Neural cell (in vitro differentiated cells): ENCODE measurements at regions not wholly inside any gene's neighbourhood (a gene's known extent, or its start where the extent isn't known, plus 50 kb on each side); places are given as distances from the start of the nearest gene placed in this dataset.
A peak's percentile ranks its signal among the peaks of the same experiment; 100 is the strongest.

ENCODE experiments used
- H2AFZ ChIP-seq: fragments of 200-600, 300-800 bp; sonication (generic), shearing (Covaris generic); 2 replicates; pipeline ENCODE4 v1.6.0; 2014; ENCODE audit warnings: low read depth, mild to moderate bottlenecking, antibody characterized with exemption, low read length, moderate library complexity
- H3F3A ChIP-seq: fragments of 200-600 bp; shearing (Covaris generic); 2 replicates; pipeline ENCODE4 v1.6.1; 2016; ENCODE audit warnings: mild to moderate bottlenecking, moderate library complexity, mixed read lengths, antibody characterized with exemption, low read length; ENCODE audit not compliant: insufficient read depth, poor library complexity, severe bottlenecking
- H3K27ac ChIP-seq: fragments of 200-600, 300-800 bp; sonication (generic), shearing (Covaris generic); 2 replicates; pipeline ENCODE4 v1.5.1; 2014; ENCODE audit warnings: mild to moderate bottlenecking, low read length, moderate library complexity
- H3K27me3 ChIP-seq: fragments of 300-800, 200-600 bp; sonication (generic), shearing (Covaris generic); 2 replicates; pipeline ENCODE4 v1.6.0; 2014; ENCODE audit warnings: mild to moderate bottlenecking, low read depth, low read length, moderate library complexity; ENCODE audit not compliant: insufficient read depth
- H3K36me3 ChIP-seq: fragments of 300-800, 200-600 bp; sonication (generic), shearing (Covaris generic); 2 replicates; pipeline ENCODE4 v1.5.1; 2014; ENCODE audit warnings: mild to moderate bottlenecking, antibody characterized with exemption, low read length, moderate library complexity; ENCODE audit not compliant: insufficient read depth
- H3K4me2 ChIP-seq: fragments of 300-800, 200-600 bp; sonication (generic), shearing (Covaris generic); 2 replicates; pipeline ENCODE4 v1.6.0; 2014; ENCODE audit warnings: mild to moderate bottlenecking, low read length
- H3K4me3 ChIP-seq: fragments of 300-800, 200-600 bp; sonication (generic), shearing (Covaris generic); 2 replicates; pipeline ENCODE4 v1.5.1; 2014; ENCODE audit warnings: mild to moderate bottlenecking, low read length, moderate library complexity
- H3K79me2 ChIP-seq: fragments of 200-600 bp; shearing (Covaris generic); replicated peaks from 2 replicates; pipeline ENCODE4 v1.6.0; 2014; ENCODE audit warnings: mild to moderate bottlenecking, low read length, moderate library complexity; ENCODE audit not compliant: insufficient read depth
- H3K9ac ChIP-seq: fragments of 300-800, 200-600 bp; sonication (generic), shearing (Covaris generic); 2 replicates; pipeline ENCODE4 v1.6.1; 2016; ENCODE audit warnings: mild to moderate bottlenecking, low read length, mixed read lengths
- H3K9me2 ChIP-seq: fragments of 200-600 bp; shearing (Covaris generic); 2 replicates; pipeline ENCODE4 v1.6.1; 2016; ENCODE audit warnings: mild to moderate bottlenecking, low read length, mixed read lengths; ENCODE audit not compliant: insufficient read depth
- H3K9me3 ChIP-seq: fragments of 200-600, 300-800 bp; sonication (generic), shearing (Covaris generic); 2 replicates; pipeline ENCODE4 v1.6.1; 2016; ENCODE audit warnings: mild to moderate bottlenecking, mixed run types, low read length, moderate library complexity, mixed read lengths
- H4K20me1 ChIP-seq: fragments of 200-600 bp; shearing (Covaris generic); 2 replicates; pipeline ENCODE4 v1.6.1; 2016; ENCODE audit warnings: mild to moderate bottlenecking, mixed run types; ENCODE audit not compliant: insufficient read depth
- CTCF ChIP-seq: fragments of 450-650 bp; IDR thresholded peaks from 2 replicates; pipeline ENCODE4 v1.5.1; 2014; ENCODE audit warnings: antibody characterized with exemption, mild to moderate bottlenecking, moderate library complexity; ENCODE audit not compliant: poor library complexity, severe bottlenecking
- EP300 ChIP-seq: fragments of 450-650 bp; conservative IDR thresholded peaks from 2 replicates; pipeline ENCODE4 v1.6.1; 2014; ENCODE audit warnings: antibody characterized with exemption, mild to moderate bottlenecking, moderate library complexity; ENCODE audit not compliant: poor library complexity, severe bottlenecking
- EZH2 ChIP-seq: fragments of 200-600, 300-800 bp; shearing (Covaris generic), sonication (generic); IDR thresholded peaks from 2 replicates; pipeline ENCODE4 v1.6.1; 2014; ENCODE audit warnings: antibody characterized with exemption, low read length, borderline replicate concordance, mild to moderate bottlenecking; ENCODE audit not compliant: insufficient read depth, poor library complexity, severe bottlenecking
- MXI1 ChIP-seq: fragments of 450-650 bp; conservative IDR thresholded peaks from 2 replicates; pipeline ENCODE4 v1.6.1; 2014; ENCODE audit warnings: antibody characterized with exemption, mild to moderate bottlenecking; ENCODE audit not compliant: poor library complexity, severe bottlenecking
- POLR2AphosphoS5 ChIP-seq: IDR thresholded peaks from 2 replicates; pipeline ENCODE4 v1.6.1; 2012
- RAD21 ChIP-seq: fragments of 450-650 bp; conservative IDR thresholded peaks from 2 replicates; pipeline ENCODE4 v1.6.1; 2014; ENCODE audit warnings: antibody characterized with exemption, mild to moderate bottlenecking, moderate library complexity
- SMC3 ChIP-seq: fragments of 450-650 bp; conservative IDR thresholded peaks from 2 replicates; pipeline ENCODE4 v1.6.1; 2014; ENCODE audit warnings: antibody characterized with exemption, mild to moderate bottlenecking, moderate library complexity; ENCODE audit not compliant: poor library complexity
- TAF1 ChIP-seq: IDR thresholded peaks from 2 replicates; pipeline ENCODE4 v1.6.1; 2012; ENCODE audit warnings: low read depth
- TF ChIP-seq, protein P1 (sequence below): IDR thresholded peaks from 2 replicates; pipeline ENCODE4 v1.6.1; 2012; ENCODE audit warnings: borderline replicate concordance

DNA sequence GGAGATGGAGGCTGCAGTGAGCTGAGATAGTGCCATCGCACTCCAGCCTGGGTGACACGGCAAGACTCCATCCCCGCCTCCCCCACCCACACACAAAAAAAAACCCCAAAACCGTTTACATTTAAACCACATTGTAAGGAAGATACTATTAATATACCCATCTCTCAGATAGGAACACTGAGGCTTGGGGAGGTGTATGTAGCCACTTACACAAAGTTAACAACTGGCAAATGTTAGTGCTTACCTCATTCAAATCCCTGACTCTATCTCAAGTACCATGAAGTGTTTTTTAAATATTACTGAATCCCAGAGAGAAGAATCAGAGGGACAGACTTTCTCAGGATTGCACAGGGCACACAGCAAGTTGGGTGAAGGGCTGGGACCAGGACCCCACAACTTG, 164.5 kb downstream of the MIAT start:
- Histone ChIP-seq H4K20me1 (no peaks in the 10 kb centered on the region), H3K9me2 (no peaks in the 10 kb centered on the region), H2AFZ (no peak overlapping the region), H3K27me3 (no peaks in the 10 kb centered on the region), H3K79me2 (no peaks in the 10 kb centered on the region), H3K4me3 (no peak overlapping the region), H3K4me2 (no peak overlapping the region), H3F3A (no peaks in the 10 kb centered on the region), H3K9ac (no peak overlapping the region), H3K27ac (no peak overlapping the region), H3K9me3 (no peaks in the 10 kb centered on the region), H3K36me3 (no peaks in the 10 kb centered on the region)
- no peak for TF ChIP-seq CTCF
- no peak for TF ChIP-seq POLR2AphosphoS5
- no peak for TF ChIP-seq RAD21

- Histone ChIP-seq H4K20me1 (no peaks in the 10 kb centered on the region), H3K9me2 (no peaks in the 10 kb centered on the region), H3K4me3 (no peak overlapping the region), H3F3A (no peaks in the 10 kb centered on the region), H3K9ac (no peak overlapping the region), H3K4me2 (no peak overlapping the region), H3K79me2 (no peaks in the 10 kb centered on the region), H3K36me3 (no peaks in the 10 kb centered on the region), H3K27ac (no peak overlapping the region), H3K9me3 (no peaks in the 10 kb centered on the region), H2AFZ (no peak overlapping the region), H3K27me3 (no peaks in the 10 kb centered on the region)
- TF ChIP-seq CTCF (peak; percentile 39), POLR2AphosphoS5 (no peak), EP300 (no peak), EZH2 (no peak), SMC3 (peak; percentile 50), MXI1 (no peak), RAD21 (peak; percentile 58), TAF1 (no peak)
- TF ChIP-seq, protein P1, sequence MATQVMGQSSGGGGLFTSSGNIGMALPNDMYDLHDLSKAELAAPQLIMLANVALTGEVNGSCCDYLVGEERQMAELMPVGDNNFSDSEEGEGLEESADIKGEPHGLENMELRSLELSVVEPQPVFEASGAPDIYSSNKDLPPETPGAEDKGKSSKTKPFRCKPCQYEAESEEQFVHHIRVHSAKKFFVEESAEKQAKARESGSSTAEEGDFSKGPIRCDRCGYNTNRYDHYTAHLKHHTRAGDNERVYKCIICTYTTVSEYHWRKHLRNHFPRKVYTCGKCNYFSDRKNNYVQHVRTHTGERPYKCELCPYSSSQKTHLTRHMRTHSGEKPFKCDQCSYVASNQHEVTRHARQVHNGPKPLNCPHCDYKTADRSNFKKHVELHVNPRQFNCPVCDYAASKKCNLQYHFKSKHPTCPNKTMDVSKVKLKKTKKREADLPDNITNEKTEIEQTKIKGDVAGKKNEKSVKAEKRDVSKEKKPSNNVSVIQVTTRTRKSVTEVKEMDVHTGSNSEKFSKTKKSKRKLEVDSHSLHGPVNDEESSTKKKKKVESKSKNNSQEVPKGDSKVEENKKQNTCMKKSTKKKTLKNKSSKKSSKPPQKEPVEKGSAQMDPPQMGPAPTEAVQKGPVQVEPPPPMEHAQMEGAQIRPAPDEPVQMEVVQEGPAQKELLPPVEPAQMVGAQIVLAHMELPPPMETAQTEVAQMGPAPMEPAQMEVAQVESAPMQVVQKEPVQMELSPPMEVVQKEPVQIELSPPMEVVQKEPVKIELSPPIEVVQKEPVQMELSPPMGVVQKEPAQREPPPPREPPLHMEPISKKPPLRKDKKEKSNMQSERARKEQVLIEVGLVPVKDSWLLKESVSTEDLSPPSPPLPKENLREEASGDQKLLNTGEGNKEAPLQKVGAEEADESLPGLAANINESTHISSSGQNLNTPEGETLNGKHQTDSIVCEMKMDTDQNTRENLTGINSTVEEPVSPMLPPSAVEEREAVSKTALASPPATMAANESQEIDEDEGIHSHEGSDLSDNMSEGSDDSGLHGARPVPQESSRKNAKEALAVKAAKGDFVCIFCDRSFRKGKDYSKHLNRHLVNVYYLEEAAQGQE: no peak
Measured at GRCh38 chr22:26822313-26822712, 164.9 kb downstream of the MIAT start.
